ENCODE measurements at regions not wholly inside any gene's neighbourhood (a gene's known extent, or its start where the extent isn't known, plus 50 kb on each side); places are given as distances from the start of the nearest gene placed in this dataset.
A peak's percentile ranks its signal among the peaks of the same experiment; 100 is the strongest.

GRCh38 chr3:5302661-5303060 lies 115.2 kb downstream of the EDEM1 start:
- no peak for DNase-seq (ENCODE audit: low read depth)
- H3K4me3 ChIP-seq (ENCODE audit: low read depth, low read length) = no peak overlapping the region

DNA sequence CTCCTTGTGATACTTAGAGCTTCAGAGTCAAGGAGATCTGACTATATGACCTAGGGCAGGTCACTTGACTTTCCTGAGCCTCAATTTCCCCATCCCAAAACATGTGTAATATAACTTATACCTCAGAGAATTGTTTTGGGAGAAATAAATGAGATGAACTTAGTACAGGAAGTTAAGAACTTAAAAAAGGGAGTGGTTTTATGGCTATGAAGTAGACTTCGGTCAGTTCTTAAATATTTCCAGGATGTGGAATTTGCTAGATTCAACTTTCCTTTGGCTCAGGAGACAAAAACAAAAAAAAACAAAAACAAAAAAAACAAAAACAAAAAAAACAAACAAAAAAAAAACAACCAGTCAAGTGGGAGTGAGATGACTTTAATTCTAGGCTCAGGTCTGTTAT lies 116.7 kb downstream of the EDEM1 start:
- no peak overlapping the region for H3K4me3 ChIP-seq (ENCODE audit: low read depth, low read length)
- DNase-seq (ENCODE audit: low read depth) = no peak

DNA sequence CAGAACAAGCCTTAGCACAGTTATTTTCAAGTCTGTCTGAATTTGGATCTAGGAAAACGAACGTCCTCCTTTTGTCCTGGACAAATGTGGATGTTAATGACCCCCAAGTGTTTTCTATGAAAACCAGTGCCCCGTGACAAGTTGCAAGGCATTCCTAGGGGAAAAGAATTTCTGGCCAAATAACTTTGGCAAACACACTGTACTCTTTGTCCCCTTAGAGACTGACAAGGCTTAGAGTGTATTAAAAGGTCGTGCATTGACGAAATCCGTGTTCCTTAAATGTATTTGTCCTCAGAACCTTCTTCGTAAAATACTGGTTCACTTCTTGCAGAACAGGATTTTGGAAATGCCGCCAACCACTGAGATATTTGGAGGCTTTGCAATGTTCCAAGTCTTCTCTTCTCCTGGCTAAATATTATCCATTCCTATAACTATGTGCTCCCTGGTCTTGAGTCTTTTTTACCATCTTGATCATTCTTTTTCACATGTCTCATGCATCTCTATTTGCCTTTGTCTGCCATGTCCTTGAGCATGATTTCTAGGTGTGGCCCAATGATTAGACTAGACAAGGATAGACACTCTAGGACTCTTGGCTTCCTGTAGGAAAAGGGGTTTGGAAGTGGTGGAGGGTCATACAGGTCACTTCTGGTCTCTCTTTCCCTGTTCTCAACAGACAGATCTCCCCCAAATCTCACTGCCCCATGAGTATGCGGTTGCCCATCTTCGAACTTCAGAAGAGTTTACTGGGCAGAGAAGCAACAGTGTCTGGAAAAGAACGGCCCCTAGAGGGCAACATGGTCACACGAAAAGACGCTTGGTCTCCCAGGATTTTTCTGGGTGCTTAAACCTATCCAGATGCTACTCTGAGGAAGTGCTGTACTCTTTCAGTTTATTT lies 117.5 kb downstream of the EDEM1 start:
- no peak for DNase-seq (ENCODE audit: low read depth)

GRCh38 chr3:5305684-5305989 lies 118.1 kb downstream of the EDEM1 start:
- no peak overlapping the region for H3K4me3 ChIP-seq (ENCODE audit: low read depth, low read length)
- DNase-seq (ENCODE audit: low read depth) = no peak

More for the DNA sequence above, 117.5 kb downstream of the EDEM1 start:
- no peak overlapping the region for H3K4me3 ChIP-seq (ENCODE audit: low read depth, low read length)

DNA sequence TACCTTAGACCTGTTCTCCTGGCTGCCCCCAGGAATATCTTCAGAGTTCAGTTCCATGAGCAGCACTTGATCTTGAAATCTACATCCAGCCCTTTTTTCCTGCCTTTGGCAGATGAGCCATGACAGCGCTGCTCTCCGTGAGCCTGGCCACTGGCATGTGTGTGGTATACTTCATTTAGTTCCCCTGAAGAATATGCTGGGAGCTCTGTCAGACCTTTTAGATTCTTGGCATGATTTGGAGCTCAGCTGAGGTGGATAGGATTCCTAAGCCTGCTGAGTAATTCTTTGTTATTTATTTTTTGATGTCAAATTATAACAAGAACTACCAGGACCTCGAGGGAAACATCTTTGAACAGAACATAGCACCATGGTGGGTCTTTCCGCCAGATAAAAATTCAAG lies 121.7 kb downstream of the EDEM1 start:
- no peak for DNase-seq (ENCODE audit: low read depth)

GRCh38 chr3:5309602-5310001 lies 122.1 kb downstream of the EDEM1 start:
- no peak overlapping the region for H3K4me3 ChIP-seq (ENCODE audit: low read depth, low read length)
- no peak for DNase-seq (ENCODE audit: low read depth)

More for the DNA sequence above, 121.7 kb downstream of the EDEM1 start:
- no peak overlapping the region for H3K4me3 ChIP-seq (ENCODE audit: low read depth, low read length)

GRCh38 chr3:5310509-5310908 lies 123.0 kb downstream of the EDEM1 start:
- DNase-seq (ENCODE audit: low read depth) = no peak
- no peak overlapping the region for H3K4me3 ChIP-seq (ENCODE audit: low read depth, low read length)

- no peak for DNase-seq (ENCODE audit: low read depth)
- H3K4me3 ChIP-seq (ENCODE audit: low read depth, low read length) = no peak overlapping the region
These were observed 124.8 kb downstream of the EDEM1 start for GRCh38 chr3:5312290-5312689.

- no peak overlapping the region for H3K4me3 ChIP-seq (ENCODE audit: low read depth, low read length)
- no peak for DNase-seq (ENCODE audit: low read depth)
These were observed 127.4 kb downstream of the EDEM1 start for GRCh38 chr3:5314897-5315296.

GRCh38 chr3:5317557-5317956 lies 130.1 kb downstream of the EDEM1 start:
- no peak overlapping the region for H3K4me3 ChIP-seq (ENCODE audit: low read depth, low read length)
- no peak for DNase-seq (ENCODE audit: low read depth)

DNA sequence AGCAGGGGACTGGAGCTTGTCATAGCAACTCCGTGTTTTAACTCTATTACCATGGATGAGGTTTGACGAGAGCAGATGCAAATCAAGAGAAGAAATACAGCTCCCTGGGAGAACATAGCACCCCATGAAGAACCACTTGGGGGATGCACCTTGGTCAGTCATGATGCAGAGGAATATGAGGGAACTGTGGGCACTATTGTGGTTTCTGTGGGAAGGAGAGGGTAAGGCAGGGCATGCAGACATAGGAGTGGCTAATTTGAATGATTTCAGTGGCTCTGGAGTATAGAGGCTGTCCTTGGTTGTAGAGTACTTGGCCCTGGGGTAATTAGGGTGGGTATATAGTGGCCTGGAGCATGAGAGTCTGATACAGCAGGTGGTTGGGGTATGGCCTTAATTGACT lies 131.9 kb downstream of the EDEM1 start:
- no peak overlapping the region for H3K4me3 ChIP-seq (ENCODE audit: low read depth, low read length)
- no peak for DNase-seq (ENCODE audit: low read depth)

- H3K4me3 ChIP-seq (ENCODE audit: low read depth, low read length) = no peak overlapping the region
- no peak for DNase-seq (ENCODE audit: low read depth)
These were observed 134.3 kb downstream of the EDEM1 start for GRCh38 chr3:5321666-5322340.

DNA sequence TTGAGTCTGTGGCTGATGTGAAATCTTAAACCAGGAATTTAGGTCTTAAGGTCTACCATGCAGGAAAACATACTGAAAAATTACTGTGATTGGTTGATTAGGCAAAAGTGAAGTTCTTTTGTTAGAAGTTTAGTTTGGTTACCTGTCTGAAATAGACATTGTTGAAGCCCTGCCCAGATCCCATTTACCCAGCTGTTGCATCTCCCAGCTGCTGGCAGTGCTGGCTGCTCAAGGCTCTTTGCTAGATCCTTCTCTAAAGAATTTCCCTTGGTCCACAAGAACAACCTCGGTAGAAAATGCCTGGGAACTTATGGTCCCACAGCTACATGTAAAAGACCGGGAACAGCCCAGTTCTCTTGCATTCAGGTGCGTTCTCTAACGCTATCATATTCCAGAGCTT lies 137.3 kb downstream of the EDEM1 start:
- H3K4me3 ChIP-seq (ENCODE audit: low read depth, low read length) = no peak overlapping the region
- no peak for DNase-seq (ENCODE audit: low read depth)

- DNase-seq (ENCODE audit: low read depth) = peak; percentile 36
These were observed 142.8 kb downstream of the EDEM1 start for GRCh38 chr3:5330152-5330810.

GRCh38 chr3:5331567-5332269 lies 144.2 kb downstream of the EDEM1 start:
- DNase-seq (ENCODE audit: low read depth) = no peak
- no peak overlapping the region for H3K4me3 ChIP-seq (ENCODE audit: low read depth, low read length)

More at GRCh38 chr3:5330152-5330810, 142.8 kb downstream of the EDEM1 start:
- no peak overlapping the region for H3K4me3 ChIP-seq (ENCODE audit: low read depth, low read length)

DNA sequence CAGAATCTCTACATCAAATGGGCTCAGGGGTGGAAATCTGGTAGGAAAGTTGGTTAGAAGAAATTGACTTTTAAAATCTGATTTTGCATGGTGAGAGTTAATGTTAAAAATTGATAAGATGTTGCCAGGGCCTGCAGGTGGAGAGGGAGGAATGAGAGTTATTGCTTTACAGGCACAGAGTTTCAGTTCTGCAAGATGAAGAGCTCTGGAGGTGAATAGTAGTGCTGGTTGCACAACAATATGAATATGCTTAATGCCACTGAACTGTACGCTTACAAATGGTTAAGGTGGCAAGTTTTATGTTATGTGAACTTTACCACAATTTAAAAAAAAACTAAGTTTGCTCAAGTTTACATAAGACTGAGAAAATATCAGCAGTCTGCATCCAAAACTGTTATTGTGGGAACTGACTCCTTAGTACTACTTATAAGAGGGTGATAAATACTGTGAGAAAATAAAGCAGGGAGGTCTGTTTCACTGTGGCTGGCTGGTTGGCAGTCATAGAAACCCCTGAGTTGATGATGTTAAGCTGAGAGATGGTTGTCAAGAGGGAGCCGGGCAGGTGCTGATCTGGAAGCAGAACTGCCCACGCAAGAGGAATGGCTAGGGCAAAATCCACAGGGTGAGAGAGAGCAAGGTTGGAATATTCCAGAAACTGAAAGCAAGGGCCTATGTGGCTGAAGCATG lies 144.9 kb downstream of the EDEM1 start:
- no peak overlapping the region for H3K4me3 ChIP-seq (ENCODE audit: low read depth, low read length)
- DNase-seq (ENCODE audit: low read depth) = no peak

DNA sequence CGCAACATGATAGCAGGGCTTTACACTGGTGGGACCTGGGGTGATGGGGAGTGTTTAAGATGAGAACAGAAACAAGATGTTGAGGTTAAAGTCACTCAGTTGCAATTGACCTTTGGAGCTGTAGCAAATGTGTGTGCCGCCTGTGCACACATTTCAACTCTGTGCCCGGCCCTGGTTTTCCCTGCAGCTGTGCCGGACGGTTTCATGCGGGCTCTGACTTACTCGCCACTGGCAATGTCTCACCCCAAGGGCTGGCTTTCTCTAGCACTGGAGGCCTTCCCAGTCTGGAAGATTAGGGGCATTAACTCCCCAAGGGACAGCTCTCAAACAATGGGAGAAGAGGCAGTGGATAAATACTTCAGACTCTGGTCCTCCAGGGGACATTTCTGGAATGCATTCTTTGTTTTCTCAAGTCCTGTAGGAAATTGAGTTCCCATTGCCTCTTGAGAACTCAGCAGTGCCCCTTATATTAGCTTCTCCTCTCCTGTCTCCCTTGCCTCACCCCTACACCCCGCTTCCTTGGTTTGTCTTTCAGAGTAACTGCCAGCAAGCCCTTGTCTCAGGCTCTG lies 152.5 kb downstream of the EDEM1 start:
- DNase-seq (ENCODE audit: low read depth) = no peak
- H3K4me3 ChIP-seq (ENCODE audit: low read depth, low read length) = no peak overlapping the region

GRCh38 chr3:5341610-5342009 lies 154.1 kb downstream of the EDEM1 start:
- no peak overlapping the region for H3K4me3 ChIP-seq (ENCODE audit: low read depth, low read length)
- no peak for DNase-seq (ENCODE audit: low read depth)

GRCh38 chr3:5343459-5343858 lies 156.0 kb downstream of the EDEM1 start:
- H3K4me3 ChIP-seq (ENCODE audit: low read depth, low read length) = no peak overlapping the region
- no peak for DNase-seq (ENCODE audit: low read depth)
